HG03039 (cell line): ENCODE measurements at regions not wholly inside any gene's neighbourhood (a gene's known extent, or its start where the extent isn't known, plus 50 kb on each side); places are given as distances from the start of the nearest gene placed in this dataset.
"Not testable (repeated sequence)": the region's sequence is repeated elsewhere in the genome, so short reads cannot be mapped to it uniquely, and the experiment has no call there.

Experiments
- ATAC-seq: cut with Tn5 transposase; IDR thresholded peaks from one replicate; pipeline ENCODE4 v1.9.1; 2021; ENCODE audit warnings: mild to moderate bottlenecking, moderate library complexity; ENCODE audit not compliant: unreplicated experiment

- no peak for ATAC-seq
Observed at GRCh38 chr5:166916021-166916420, 1375.4 kb upstream of the WWC1 start.

DNA sequence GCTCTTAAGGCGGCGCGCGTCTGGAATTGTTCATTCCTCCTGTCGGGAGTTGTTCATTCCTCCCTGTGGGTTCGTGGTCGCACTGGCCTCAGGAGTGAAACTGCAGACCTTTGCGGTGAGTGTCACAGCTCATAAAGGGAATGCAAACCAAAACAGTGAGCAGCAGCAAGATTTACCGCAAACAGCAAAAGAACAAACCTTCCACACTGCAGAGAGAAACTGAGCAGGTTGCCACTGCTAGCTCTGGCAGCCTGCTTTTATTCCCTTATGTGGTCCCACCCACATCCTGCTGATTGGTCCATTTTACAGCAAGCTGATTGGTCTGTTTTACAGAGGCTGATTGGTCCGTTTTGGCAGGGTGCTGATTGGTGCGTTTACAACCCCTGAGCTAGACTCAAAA, 1365.3 kb upstream of the WWC1 start:
- ATAC-seq: no peak

GRCh38 chr5:166926806-166927475, 1364.5 kb upstream of the WWC1 start:
- not testable (repeated sequence) for ATAC-seq

- ATAC-seq: no peak
Observed at GRCh38 chr5:166936351-166936750, 1355.1 kb upstream of the WWC1 start.

DNA sequence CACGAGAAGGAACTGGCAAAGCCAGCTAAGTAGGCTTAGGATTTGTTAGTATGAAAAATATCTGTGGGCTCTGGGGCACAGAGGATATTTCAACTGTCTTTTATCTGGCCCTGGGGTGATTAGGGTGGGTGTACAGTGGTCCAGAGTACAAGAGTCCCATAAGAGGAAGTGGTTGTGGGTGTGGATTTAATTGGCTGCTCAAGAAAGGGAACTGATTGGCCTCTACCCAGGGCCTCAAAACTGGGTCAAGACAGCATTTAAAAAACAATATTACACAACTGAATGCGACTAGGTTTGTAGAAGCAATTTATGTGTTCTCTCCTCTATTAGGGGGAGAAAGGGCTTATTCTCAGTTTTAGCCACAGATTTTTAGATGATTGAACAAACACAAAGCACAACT, 1353.4 kb upstream of the WWC1 start:
- no peak for ATAC-seq

GRCh38 chr5:166942948-166943347, 1348.5 kb upstream of the WWC1 start:
- no peak for ATAC-seq

GRCh38 chr5:166947045-166947444, 1344.4 kb upstream of the WWC1 start:
- ATAC-seq: no peak

GRCh38 chr5:166948679-166949078, 1342.8 kb upstream of the WWC1 start:
- no peak for ATAC-seq

- no peak for ATAC-seq
Observed at GRCh38 chr5:166952048-166952447, 1339.4 kb upstream of the WWC1 start.

GRCh38 chr5:166957782-166958181, 1333.7 kb upstream of the WWC1 start:
- ATAC-seq: no peak

- ATAC-seq: no peak
Observed at GRCh38 chr5:166959766-166960165, 1331.7 kb upstream of the WWC1 start.

GRCh38 chr5:166961028-166961427, 1330.4 kb upstream of the WWC1 start:
- no peak for ATAC-seq

DNA sequence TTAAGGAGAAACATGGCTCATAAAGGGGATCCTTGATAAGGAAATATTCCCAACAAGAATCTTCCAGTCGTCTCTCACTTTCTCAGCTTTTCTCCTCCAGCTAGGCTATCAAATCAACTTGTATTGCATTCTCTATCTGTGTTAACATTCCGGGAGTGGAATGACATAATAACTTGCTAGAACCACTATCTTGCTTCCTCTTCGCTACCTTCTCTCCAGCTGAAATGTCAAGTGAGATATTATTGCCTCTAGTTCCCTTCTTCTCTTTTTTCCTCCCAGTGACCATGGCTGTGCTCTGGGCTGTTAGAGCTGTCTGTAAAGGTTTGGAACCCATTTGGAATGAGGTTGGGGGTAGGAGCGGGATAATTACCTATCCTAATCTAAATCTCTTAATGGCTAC, 1329.5 kb upstream of the WWC1 start:
- no peak for ATAC-seq

DNA sequence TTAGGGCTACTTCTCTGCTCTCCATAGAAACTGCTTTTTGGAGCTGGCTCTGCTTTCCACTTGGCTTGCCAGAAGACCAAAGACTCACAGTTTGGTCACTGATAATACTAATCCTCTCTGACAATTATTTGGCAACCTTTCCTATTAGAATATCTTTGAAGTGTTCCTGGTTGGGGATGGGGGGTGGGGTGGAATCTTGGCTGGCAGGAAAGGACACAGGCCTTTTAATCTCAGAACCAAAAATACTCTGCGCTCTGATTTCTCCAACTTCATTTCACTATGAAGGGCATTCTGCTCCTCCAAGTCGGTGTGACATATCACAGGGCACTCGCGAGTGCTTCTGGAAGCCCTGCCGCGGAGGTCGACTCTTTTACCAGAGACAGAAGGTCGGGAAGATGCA, 1329.0 kb upstream of the WWC1 start:
- ATAC-seq: no peak

GRCh38 chr5:166963596-166963995, 1327.8 kb upstream of the WWC1 start:
- ATAC-seq: no peak

DNA sequence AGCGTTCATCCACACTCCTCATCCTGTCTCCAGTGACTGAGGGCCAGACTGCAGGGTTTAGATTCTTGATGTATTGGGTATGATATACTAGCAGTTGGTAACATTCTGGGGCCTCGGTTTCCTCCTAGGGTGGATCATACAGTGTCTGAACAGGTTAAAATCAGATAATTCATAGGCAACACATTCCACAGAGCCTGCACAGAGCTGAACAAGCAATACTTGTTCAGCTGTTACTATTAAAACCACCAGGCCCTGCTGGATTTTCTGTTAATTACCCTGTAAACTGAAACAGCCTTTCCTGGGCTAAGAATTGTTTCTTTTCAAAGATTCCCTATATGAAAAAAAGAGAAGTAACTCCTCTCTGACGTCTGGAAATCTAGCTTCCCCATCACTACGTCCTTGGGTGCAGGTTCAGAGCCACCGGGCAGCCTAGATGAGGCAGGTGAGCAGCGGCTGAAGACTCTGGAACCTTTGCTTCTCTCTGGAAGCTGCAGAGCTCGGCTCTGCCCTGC, 1313.5 kb upstream of the WWC1 start:
- no peak for ATAC-seq

- no peak for ATAC-seq
Observed at GRCh38 chr5:166979307-166979895, 1312.0 kb upstream of the WWC1 start.

GRCh38 chr5:166980666-166981065, 1310.8 kb upstream of the WWC1 start:
- no peak for ATAC-seq

GRCh38 chr5:166982226-166982625, 1309.2 kb upstream of the WWC1 start:
- no peak for ATAC-seq

DNA sequence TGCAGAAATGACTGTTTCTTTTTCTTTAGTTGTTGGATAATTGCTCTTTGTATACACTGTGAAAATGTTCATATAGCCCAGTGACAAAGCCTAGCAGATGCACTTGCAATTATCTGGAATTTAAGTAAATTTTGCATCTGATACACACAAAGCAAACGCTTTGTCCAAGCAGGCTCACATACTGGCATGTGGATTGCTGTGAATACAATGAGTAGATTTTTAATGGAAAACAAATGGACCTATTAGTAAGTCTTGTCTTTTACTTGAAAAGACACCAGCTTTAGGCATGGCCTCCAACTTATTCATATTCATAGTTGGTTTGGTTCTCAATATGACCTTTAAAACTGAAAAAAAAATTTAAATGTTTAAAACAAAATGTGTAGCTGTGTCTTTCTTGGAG, 1299.8 kb upstream of the WWC1 start:
- no peak for ATAC-seq

DNA sequence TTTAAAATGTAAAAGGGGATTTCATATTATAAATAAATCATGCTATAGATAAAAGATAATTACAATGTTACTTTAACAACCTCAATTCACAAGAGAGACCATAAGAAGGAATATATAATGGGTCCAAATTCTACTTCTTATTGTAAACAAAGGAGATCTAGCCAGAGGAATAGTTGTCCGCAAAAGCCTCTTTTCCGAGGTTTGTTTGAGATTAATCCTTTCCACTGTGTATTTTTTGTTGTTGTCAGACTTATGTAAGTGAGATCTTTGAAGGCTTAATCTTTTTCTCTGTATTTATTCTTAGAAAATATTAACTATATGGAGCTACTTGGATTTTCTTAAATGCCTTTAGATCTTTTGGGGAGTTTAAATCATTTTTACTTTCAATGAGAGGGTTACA, 1299.3 kb upstream of the WWC1 start:
- ATAC-seq: no peak

DNA sequence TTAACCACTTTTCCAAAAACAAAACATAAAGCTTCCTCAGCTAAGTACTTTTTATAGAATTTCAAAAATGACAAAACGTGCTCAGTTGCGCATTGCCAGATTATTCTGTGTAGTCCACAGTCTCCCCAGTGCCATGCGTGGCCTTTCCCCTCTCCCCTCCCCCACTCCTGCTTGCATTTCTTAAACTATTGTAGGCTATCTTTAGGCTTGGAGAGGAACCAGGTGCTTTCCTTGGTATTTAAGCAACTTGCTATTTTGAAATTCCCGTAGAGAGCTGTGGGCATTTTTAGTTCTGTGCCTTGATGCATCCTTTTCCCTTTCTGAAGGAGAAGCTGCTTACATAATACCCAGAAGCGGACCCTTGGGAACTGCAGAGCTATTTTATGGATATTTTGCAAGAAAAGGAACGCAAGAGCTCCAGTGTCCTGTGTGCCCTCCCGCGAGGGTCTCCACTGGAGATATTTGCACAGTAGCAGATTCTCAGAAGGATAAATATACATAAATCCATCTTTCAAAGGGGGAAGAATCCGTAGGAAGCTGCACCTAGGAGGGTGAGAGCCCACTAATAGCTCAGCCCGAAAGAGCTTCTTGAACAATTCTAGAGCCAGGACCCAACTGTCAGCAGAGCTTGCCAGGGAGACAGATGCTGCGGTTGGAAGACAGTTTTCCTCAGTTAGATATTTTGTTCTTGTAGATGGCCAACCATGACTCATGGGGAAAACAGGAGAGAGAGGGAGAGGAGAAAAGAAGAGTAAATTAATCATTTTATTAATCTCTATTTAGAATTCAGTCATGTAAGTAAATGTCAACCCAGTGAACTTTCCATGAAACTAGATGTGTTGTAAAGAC, 1298.3 kb upstream of the WWC1 start:
- no peak for ATAC-seq
